IMR-90 (cell line): ENCODE measurements at regions not wholly inside any gene's neighbourhood (a gene's known extent, or its start where the extent isn't known, plus 50 kb on each side); places are given as distances from the start of the nearest gene placed in this dataset.

ENCODE experiments used
- ATAC-seq: fragments of 200-7000 bp; cut with Tn5 transposase; 2 replicates; pipeline ENCODE4 v1.9.1; 2020; ENCODE audit warnings: low read depth, mild to moderate bottlenecking, moderate library complexity
- BruUV-seq: library from RNA; stranded (reverse); fragments of 400-500 nt; replicated peaks from 2 replicates; lab custom pipeline; 2021; lab: Mats Ljungman, UMichigan
- CTCF ChIA-PET: fragments of 300-600 bp; formaldehyde crosslinking; extraction: SDS; loops from one replicate; lab custom pipeline; 2021; ENCODE audit warnings: antibody characterized with exemption; lab: Yijun Ruan, JAX
- POLR2A ChIA-PET: fragments of 300-600 bp; sonication (Branson Sonifier 250); formaldehyde crosslinking; loops from one replicate; lab custom pipeline; 2022; ENCODE audit warnings: antibody characterized with exemption; ENCODE audit not compliant: unreplicated experiment; lab: Charles Lee
- DNase-seq: peaks from one replicate; pipeline ENCODE4 v3.0.0; 2013
- H2AFZ ChIP-seq: replicated peaks from 2 replicates; pipeline ENCODE3; 2013; ENCODE audit warnings: low read length, mild to moderate bottlenecking; ENCODE audit not compliant: poor library complexity
- H2AK5ac ChIP-seq: 2 replicates; pipeline ENCODE4 v1.6.1; 2013; ENCODE audit warnings: low read depth, low read length, inconsistent platforms
- H2AK9ac ChIP-seq: replicated peaks from 2 replicates; pipeline ENCODE3; 2013; ENCODE audit warnings: mild to moderate bottlenecking, low read depth, low read length, moderate library complexity; ENCODE audit not compliant: poor library complexity
- H2BK120ac ChIP-seq: 2 replicates; pipeline ENCODE4 v1.6.1; 2013; ENCODE audit warnings: low read depth, low read length, inconsistent platforms
- H2BK15ac ChIP-seq: 3 replicates; pipeline ENCODE4 v1.6.1; 2013; ENCODE audit warnings: low read depth, low read length, inconsistent platforms
- H2BK20ac ChIP-seq: 2 replicates; pipeline ENCODE4 v1.6.1; 2013; ENCODE audit warnings: low read depth, mild to moderate bottlenecking, inconsistent platforms, low read length, moderate library complexity
- H2BK5ac ChIP-seq: 2 replicates; pipeline ENCODE4 v1.6.1; 2013; ENCODE audit warnings: mild to moderate bottlenecking, low read depth, low read length, inconsistent platforms; ENCODE audit not compliant: poor library complexity, severe bottlenecking
- H3K14ac ChIP-seq: replicated peaks from 2 replicates; pipeline ENCODE4 v1.6.1; 2013; ENCODE audit warnings: low read depth, low read length, inconsistent platforms
- H3K18ac ChIP-seq: 2 replicates; pipeline ENCODE4 v1.6.1; 2013; ENCODE audit warnings: low read depth, low read length, control low read depth
- H3K23ac ChIP-seq: 2 replicates; pipeline ENCODE4 v1.6.1; 2013; ENCODE audit warnings: low read depth, low read length, inconsistent platforms
- H3K27ac ChIP-seq: 2 replicates; pipeline ENCODE4 v1.5.1; 2013; ENCODE audit warnings: mild to moderate bottlenecking, control low read depth, low read length; ENCODE audit not compliant: insufficient read depth
- H3K27me3 ChIP-seq: 2 replicates; pipeline ENCODE4 v1.6.1; 2013; ENCODE audit warnings: low read length; ENCODE audit not compliant: control insufficient read depth, insufficient read depth
- H3K36me3 ChIP-seq: 2 replicates; pipeline ENCODE4 v1.6.1; 2013; ENCODE audit warnings: low read length, mixed read lengths; ENCODE audit not compliant: control insufficient read depth, insufficient read depth
- H3K4ac ChIP-seq: 2 replicates; pipeline ENCODE4 v1.6.1; 2013; ENCODE audit warnings: low read depth, low read length, inconsistent platforms
- H3K4me1 ChIP-seq: 2 replicates; pipeline ENCODE4 v1.6.1; 2013; ENCODE audit warnings: low read length, mixed read lengths; ENCODE audit not compliant: control insufficient read depth, insufficient read depth
- H3K4me2 ChIP-seq: 2 replicates; pipeline ENCODE4 v1.6.1; 2013; ENCODE audit warnings: low read depth, mild to moderate bottlenecking, control low read depth, low read length, moderate library complexity
- H3K4me3 ChIP-seq: 2 replicates; pipeline ENCODE4 v1.5.1; 2013; ENCODE audit warnings: low read depth, mild to moderate bottlenecking, control low read depth, low read length, moderate library complexity; ENCODE audit not compliant: insufficient read depth
- H3K56ac ChIP-seq: 2 replicates; pipeline ENCODE4 v1.6.1; 2013; ENCODE audit warnings: low read length, inconsistent platforms; ENCODE audit not compliant: insufficient read depth; ENCODE audit errors: extremely low read depth
- H3K79me1 ChIP-seq, 2 experiments: 2 replicates each; pipeline ENCODE4 v1.6.1; 2013; ENCODE audit warnings: low read length in 2 of 2, inconsistent platforms in 1 of 2, low read depth in 1 of 2
- H3K9ac ChIP-seq: 2 replicates; pipeline ENCODE4 v1.6.1; 2013; ENCODE audit warnings: low read depth, low read length, control low read depth
- H3K9me1 ChIP-seq: 2 replicates; pipeline ENCODE4 v1.6.1; 2013; ENCODE audit warnings: low read length, inconsistent platforms; ENCODE audit not compliant: insufficient read depth
- H3K9me3 ChIP-seq: 2 replicates; pipeline ENCODE4 v1.6.1; 2013; ENCODE audit warnings: low read length; ENCODE audit not compliant: control insufficient read depth, insufficient read depth
- H4K20me1 ChIP-seq: 2 replicates; pipeline ENCODE4 v1.6.1; 2013; ENCODE audit warnings: low read length, inconsistent platforms; ENCODE audit not compliant: insufficient read depth
- H4K5ac ChIP-seq: 2 replicates; pipeline ENCODE4 v1.6.1; 2013; ENCODE audit warnings: mild to moderate bottlenecking, low read depth, low read length, control low read depth
- H4K8ac ChIP-seq, 2 experiments: 2 replicates each; pipeline ENCODE4 v1.6.1; 2013; ENCODE audit warnings: low read depth in 2 of 2, low read length in 2 of 2, control low read depth in 1 of 2, inconsistent platforms in 1 of 2
- H4K91ac ChIP-seq: 2 replicates; pipeline ENCODE4 v1.6.1; 2013; ENCODE audit warnings: low read depth, low read length, inconsistent platforms; ENCODE audit not compliant: insufficient read depth
- BHLHE40 ChIP-seq: fragments of 150-350 bp; IDR thresholded peaks from 2 replicates; pipeline ENCODE4 v1.6.1; 2016; ENCODE audit warnings: mild to moderate bottlenecking, low read depth, low read length
- CEBPB ChIP-seq: IDR thresholded peaks from 2 replicates; pipeline ENCODE4 v1.6.1; 2012; ENCODE audit warnings: low read depth, low read length, improper control_type of control experiment
- CHD1 ChIP-seq: IDR thresholded peaks from 2 replicates; pipeline ENCODE4 v1.6.1; 2012; ENCODE audit warnings: low read depth, low read length, improper control_type of control experiment
- CTCF ChIP-seq: conservative IDR thresholded peaks from 2 replicates; pipeline ENCODE4 v1.5.1; 2012; ENCODE audit warnings: mild to moderate bottlenecking, low read depth, low read length, improper control_type of control experiment
- MAFK ChIP-seq: IDR thresholded peaks from 2 replicates; pipeline ENCODE4 v1.6.1; 2012; ENCODE audit warnings: low read depth, low read length, improper control_type of control experiment
- MAZ ChIP-seq: IDR thresholded peaks from 2 replicates; pipeline ENCODE4 v1.6.1; 2012; ENCODE audit warnings: low read depth, mild to moderate bottlenecking, low read length, improper control_type of control experiment, moderate library complexity, borderline replicate concordance
- MXI1 ChIP-seq: IDR thresholded peaks from 2 replicates; pipeline ENCODE4 v1.6.1; 2012; ENCODE audit warnings: low read depth, mild to moderate bottlenecking, low read length, moderate library complexity, borderline replicate concordance
- POLR2A ChIP-seq: IDR thresholded peaks from 2 replicates; pipeline ENCODE4 v1.6.1; 2012; ENCODE audit warnings: mild to moderate bottlenecking, low read depth, low read length
- RAD21 ChIP-seq: IDR thresholded peaks from 2 replicates; pipeline ENCODE4 v1.6.1; 2012; ENCODE audit warnings: low read length, improper control_type of control experiment
- RCOR1 ChIP-seq: IDR thresholded peaks from 2 replicates; pipeline ENCODE4 v1.6.1; 2012; ENCODE audit warnings: mild to moderate bottlenecking, low read length, improper control_type of control experiment; ENCODE audit not compliant: insufficient replicate concordance
- RFX5 ChIP-seq: IDR thresholded peaks from 2 replicates; pipeline ENCODE4 v1.8.0; 2012; ENCODE audit warnings: low read depth, mild to moderate bottlenecking, low read length, moderate library complexity
- SMC3 ChIP-seq: fragments of 150-350 bp; IDR thresholded peaks from 2 replicates; pipeline ENCODE4 v1.6.1; 2016; ENCODE audit warnings: low read depth, mild to moderate bottlenecking, antibody characterized with exemption, low read length, moderate library complexity
- USF2 ChIP-seq: fragments of 150-350 bp; IDR thresholded peaks from 2 replicates; pipeline ENCODE4 v1.6.1; 2017; ENCODE audit warnings: mild to moderate bottlenecking, antibody characterized with exemption, low read length, low read depth
- WGBS, 2 experiments: methylation state at CpG; one replicate each; pipeline versions ENCODE4 v1.1.5 to v1.1.7; 2013; ENCODE audit warnings: missing lambda C conversion rate in 2 of 2; ENCODE audit not compliant: insufficient read length in 1 of 2; ENCODE audit errors: extremely low coverage in 2 of 2; 5-methylcytosine and 5-hydroxymethylcytosine counted together
- dilution Hi-C: fragments of 300-500 bp; cut with HindIII; formaldehyde crosslinking; loops from one replicate; pipeline ENCODE4 v1.14.3; 2018; ENCODE audit warnings: low sequenced_read_pairs; ENCODE audit not compliant: unreplicated experiment
- in situ Hi-C: fragments of 300-500 bp; cut with MboI; formaldehyde crosslinking; loops from 3 replicates; pipeline ENCODE4 v1.14.3; 2019; ENCODE audit warnings: low sequenced_read_pairs, inconsistent platforms, mixed read lengths
- intact Hi-C: fragments of 100-400 bp; cut with micrococcal nuclease; formaldehyde crosslinking; loops from 2 replicates; pipeline ENCODE4 v1.10.0; 2022

GRCh38 chr6:16018626-16019025 lies 110.3 kb upstream of the MYLIP start:
- H3K9me3 ChIP-seq: no peaks in the 10 kb centered on the region
- no peak overlapping the region for H3K9ac ChIP-seq
- TF ChIP-seq BHLHE40 (no peak), MAFK (no peak), RFX5 (no peak), MXI1 (no peak), RAD21 (no peak), CTCF (no peak), SMC3 (no peak), CEBPB (no peak), USF2 (no peak), MAZ (no peak), POLR2A (no peak), CHD1 (no peak), RCOR1 (no peak)
- no peak overlapping the region for H2BK20ac ChIP-seq
- H2AFZ ChIP-seq: no peak overlapping the region
- whole genome bisulfite sequencing, 2 experiments: 82% methylated on average over 2 of the region's 4 CpGs; no CpG with 5 or more reads in 1 of the 2 experiments
- no peak overlapping the region for H4K91ac ChIP-seq
- no peaks in the 10 kb centered on the region for H3K9me1 ChIP-seq
- no peak overlapping the region for H3K23ac ChIP-seq
- no peak overlapping the region for H3K14ac ChIP-seq
- no peak overlapping the region for H3K4me3 ChIP-seq
- dilution Hi-C loops (no loop called here), intact Hi-C loops (no loop called here), in situ Hi-C loops (no loop called here)
- no peak overlapping the region for H3K4me2 ChIP-seq
- BruUV-seq: no TSS peak
- no peak overlapping the region for H2BK5ac ChIP-seq
- no peaks in the 10 kb centered on the region for H3K79me1 ChIP-seq
- ChIA-PET POLR2A (no interaction called here), CTCF (no interaction called here)
- H4K5ac ChIP-seq: no peak overlapping the region
- H3K56ac ChIP-seq: no peak overlapping the region
- no peak overlapping the region for H2AK5ac ChIP-seq
- no peaks in the 10 kb centered on the region for H3K27me3 ChIP-seq
- DNase-seq (no peak), ATAC-seq (no peak)
- no peak overlapping the region for H2BK120ac ChIP-seq
- no peak overlapping the region for H2AK9ac ChIP-seq
- no peak overlapping the region for H3K4ac ChIP-seq
- no peaks in the 10 kb centered on the region for H3K36me3 ChIP-seq
- H2BK15ac ChIP-seq: no peak overlapping the region
- no peak overlapping the region for H3K27ac ChIP-seq
- H3K4me1 ChIP-seq: no peaks in the 10 kb centered on the region
- no peaks in the 10 kb centered on the region for H4K20me1 ChIP-seq
- no peak overlapping the region for H4K8ac ChIP-seq
- H3K18ac ChIP-seq: no peak overlapping the region
